GM12892 (cell line): ENCODE measurements at regions not wholly inside any gene's neighbourhood (a gene's known extent, or its start where the extent isn't known, plus 50 kb on each side); places are given as distances from the start of the nearest gene placed in this dataset.
"Not testable (repeated sequence)": the region's sequence is repeated elsewhere in the genome, so short reads cannot be mapped to it uniquely, and the experiment has no call there.

Experiments used
- DNase-seq: peaks from one replicate; pipeline ENCODE4 v3.0.0; 2011; ENCODE audit not compliant: insufficient read length
- FAIRE-seq: peaks from 2 replicates; lab custom pipeline; 2011; peaks lifted over from hg19 to GRCh38; lab: Jason Lieb, UNC
- POLR2A ChIP-seq: IDR thresholded peaks from 2 replicates; pipeline ENCODE4 v1.6.1; 2011; ENCODE audit warnings: low read depth, low read length, control low read depth
- POLR2AphosphoS5 ChIP-seq: IDR thresholded peaks from 2 replicates; pipeline ENCODE4 v1.6.1; 2011; ENCODE audit warnings: low read depth, low read length, control low read depth
- TAF1 ChIP-seq: IDR thresholded peaks from 2 replicates; pipeline ENCODE4 v1.6.1; 2011; ENCODE audit warnings: low read depth, mild to moderate bottlenecking, control low read depth, low read length, borderline replicate concordance

DNA sequence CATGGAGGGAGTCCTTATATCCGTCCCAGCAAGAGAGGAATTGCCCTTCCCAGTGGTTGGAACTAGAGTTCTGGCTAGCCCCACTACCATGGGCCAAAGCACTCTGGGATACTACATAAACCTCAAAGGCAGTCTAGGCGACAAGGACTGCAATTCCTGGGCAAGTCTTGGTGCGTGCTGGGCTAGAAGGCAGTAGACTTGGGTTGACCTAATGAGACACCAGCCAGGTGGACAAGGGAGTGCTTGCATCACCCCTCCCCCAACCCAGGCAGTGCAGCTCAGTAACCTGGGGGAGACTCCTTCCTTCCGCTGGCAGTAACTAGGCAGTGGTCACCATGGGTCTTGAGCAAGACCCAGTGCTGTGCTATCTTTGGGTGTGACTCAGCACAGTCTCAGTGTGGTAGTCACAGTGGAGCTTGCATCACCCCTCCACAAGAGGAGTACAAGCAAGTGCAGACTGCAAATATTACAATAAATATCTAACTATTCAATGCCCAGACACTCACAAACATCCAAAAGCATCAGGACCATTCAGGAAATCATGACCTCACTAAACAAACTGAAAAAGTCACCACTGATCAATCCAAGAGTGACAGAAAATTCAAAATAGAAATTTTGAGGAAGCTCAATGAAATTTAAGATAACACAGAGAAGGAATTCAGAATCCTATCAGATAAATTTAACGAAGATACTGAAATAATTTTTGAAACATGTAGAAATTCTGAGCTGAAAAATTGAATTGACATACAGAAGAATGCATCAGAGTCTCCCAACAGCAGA is 84.7 kb upstream of the LYPLAL1 start:
- no peak for TF ChIP-seq TAF1
- no peak for TF ChIP-seq POLR2A
- TF ChIP-seq POLR2AphosphoS5, result no peak
- DNase-seq (no peak), FAIRE-seq (peak; percentile 89)

GRCh38 chr1:219090607-219091006 is 83.1 kb upstream of the LYPLAL1 start:
- FAIRE-seq, result no peak

DNA sequence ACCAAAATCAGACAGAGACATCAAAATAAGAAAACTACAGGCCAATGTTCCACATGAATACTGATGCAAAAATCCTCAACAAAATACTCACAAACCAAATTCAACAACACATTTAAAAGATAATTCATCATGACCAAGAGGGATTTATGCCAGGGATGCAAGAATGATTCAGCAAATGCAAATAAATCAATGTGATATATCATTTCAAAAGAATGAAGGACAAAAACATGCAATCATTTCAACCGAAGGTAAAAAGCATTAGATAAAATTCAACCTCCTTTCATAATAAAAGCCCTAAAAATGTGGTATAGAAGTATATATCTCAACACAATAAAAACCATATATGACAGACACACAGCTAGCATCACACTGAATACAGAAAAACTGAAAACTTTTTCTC is 81.5 kb upstream of the LYPLAL1 start:
- no peak for DNase-seq
- FAIRE-seq, result peak; percentile 17
- TF ChIP-seq POLR2A, result no peak
- no peak for TF ChIP-seq TAF1
- TF ChIP-seq POLR2AphosphoS5, result no peak

More at GRCh38 chr1:219090607-219091006, 83.1 kb upstream of the LYPLAL1 start:
- TF ChIP-seq POLR2AphosphoS5 (no peak), POLR2A (no peak), TAF1 (no peak)
- no peak for DNase-seq

GRCh38 chr1:219099307-219099706 is 74.4 kb upstream of the LYPLAL1 start:
- TF ChIP-seq POLR2A, result no peak
- TF ChIP-seq POLR2AphosphoS5, result no peak
- no peak for TF ChIP-seq TAF1
- no peak for DNase-seq
- peak; percentile 36 for FAIRE-seq

DNA sequence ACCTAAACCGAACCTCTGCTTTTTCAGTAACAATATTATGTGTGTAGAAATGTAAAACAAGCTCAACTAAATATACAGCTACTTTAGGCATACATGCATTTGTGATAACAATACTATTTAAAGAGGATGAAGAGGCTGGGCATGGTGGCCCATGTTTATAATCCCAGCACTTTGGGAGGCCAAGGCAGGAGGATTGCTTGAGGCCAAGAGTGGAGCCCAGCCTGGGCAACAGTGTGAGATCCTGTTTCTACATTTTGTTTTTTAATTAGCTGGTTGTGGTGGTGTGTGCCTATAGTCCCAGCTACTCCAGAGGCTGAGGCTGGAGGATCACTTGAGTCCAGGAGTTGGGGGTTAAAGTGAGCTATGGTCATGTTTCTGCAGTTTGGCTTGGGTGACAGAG is 73.6 kb upstream of the LYPLAL1 start:
- no peak for FAIRE-seq
- DNase-seq, result no peak
- TF ChIP-seq POLR2AphosphoS5 (no peak), POLR2A (no peak), TAF1 (no peak)

DNA sequence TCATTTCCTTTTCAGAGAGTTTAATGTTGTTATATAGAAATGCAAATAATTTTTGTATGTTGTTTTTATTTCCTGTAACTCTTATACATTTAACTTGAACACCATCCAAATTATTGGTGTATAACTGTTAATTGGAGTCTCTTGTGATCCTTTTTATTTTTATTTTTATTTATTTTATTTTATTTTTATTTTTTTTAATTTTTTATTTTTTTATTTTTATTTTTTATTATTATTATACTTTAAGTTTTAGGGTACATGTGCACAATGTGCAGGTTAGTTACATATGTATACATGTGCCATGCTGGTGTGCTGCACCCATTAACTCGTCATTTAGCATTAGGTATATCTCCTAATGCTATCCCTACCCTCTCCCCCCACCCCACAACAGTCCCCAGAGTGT is 71.2 kb upstream of the LYPLAL1 start:
- not testable (repeated sequence) for FAIRE-seq, DNase-seq

DNA sequence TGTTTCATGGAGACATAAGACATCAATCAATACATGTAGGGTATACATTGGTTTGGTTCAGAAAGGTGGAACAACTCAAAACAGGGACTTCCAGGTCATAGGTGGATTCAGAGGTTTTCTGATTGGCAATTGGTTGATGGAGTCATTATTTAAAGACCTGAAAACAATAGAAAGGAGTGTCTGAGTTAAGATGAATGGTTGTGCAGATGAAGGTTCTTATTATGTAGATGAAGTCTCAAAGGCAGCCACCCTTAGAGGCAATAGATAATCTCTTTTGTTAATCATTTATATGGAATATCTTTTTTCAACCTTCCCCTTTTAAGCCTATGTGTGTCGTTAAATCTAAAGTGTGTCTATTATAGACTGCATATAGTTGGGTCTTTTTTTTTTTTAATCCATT is 67.8 kb upstream of the LYPLAL1 start:
- DNase-seq (no peak), FAIRE-seq (no peak)
- TF ChIP-seq POLR2A, result no peak
- no peak for TF ChIP-seq POLR2AphosphoS5
- TF ChIP-seq TAF1, result no peak

GRCh38 chr1:219109424-219110018 is 64.2 kb upstream of the LYPLAL1 start:
- TF ChIP-seq POLR2AphosphoS5 (no peak), TAF1 (no peak), POLR2A (no peak)
- DNase-seq (no peak), FAIRE-seq (no peak)

DNA sequence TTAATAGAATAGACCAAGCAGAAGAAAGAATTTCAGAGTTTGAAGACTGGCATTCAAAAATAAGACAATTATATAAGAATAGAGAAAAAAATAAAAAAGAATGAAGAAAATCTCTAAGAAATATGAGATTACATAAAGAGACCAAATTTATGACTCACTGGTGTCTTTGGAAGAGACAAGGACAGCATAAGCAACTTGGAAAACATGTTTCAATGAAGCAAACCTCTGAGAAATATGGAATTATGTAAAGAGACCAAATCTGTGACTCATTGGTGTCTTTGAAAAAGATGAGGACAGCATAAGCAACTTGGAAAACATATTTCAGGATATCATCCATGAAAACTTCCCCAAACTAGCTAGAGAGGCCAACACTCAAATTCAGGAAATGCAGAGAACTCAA is 60.4 kb upstream of the LYPLAL1 start:
- FAIRE-seq (no peak), DNase-seq (no peak)
- TF ChIP-seq TAF1 (no peak), POLR2A (no peak), POLR2AphosphoS5 (no peak)

DNA sequence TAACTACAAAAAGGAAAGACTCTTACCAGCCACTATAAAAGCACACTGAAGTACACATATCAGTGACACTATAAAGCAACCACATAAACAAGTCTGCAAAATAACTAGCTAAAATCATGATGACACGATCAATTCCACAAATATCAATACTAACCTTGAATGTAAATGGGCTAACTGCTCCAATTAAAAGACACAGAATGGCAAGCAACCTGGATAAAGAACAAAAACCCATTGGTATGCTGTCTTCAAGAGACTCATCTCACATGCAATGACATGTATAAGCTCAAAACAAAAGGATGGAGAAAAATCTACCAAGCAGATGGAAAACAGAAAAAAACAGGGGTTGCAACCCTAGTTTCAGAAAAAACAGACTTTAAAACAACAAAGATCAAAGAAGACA is 59.7 kb upstream of the LYPLAL1 start:
- FAIRE-seq, result no peak
- DNase-seq, result no peak
- no peak for TF ChIP-seq POLR2A
- no peak for TF ChIP-seq POLR2AphosphoS5

DNA sequence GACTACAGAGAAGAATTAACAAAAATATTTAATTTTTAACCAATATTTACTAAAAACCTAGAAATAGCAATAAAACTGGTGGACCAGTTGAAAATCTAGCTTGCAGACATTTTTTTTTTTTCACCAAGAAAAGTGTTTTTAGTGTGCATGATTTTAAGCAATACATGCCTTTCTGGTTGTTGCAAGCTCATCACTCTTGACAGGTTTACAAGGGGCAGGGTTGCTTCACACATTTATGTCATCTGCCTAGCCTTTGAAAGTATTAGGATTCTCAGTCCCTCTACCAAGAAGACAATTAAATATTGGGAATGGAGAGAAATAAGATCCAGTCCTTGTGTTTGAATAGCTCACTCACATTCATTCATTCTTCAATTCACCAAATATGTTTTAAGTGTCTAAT is 53.8 kb upstream of the LYPLAL1 start:
- DNase-seq (no peak), FAIRE-seq (no peak)
- no peak for TF ChIP-seq POLR2AphosphoS5
- no peak for TF ChIP-seq TAF1
- TF ChIP-seq POLR2A, result no peak

DNA sequence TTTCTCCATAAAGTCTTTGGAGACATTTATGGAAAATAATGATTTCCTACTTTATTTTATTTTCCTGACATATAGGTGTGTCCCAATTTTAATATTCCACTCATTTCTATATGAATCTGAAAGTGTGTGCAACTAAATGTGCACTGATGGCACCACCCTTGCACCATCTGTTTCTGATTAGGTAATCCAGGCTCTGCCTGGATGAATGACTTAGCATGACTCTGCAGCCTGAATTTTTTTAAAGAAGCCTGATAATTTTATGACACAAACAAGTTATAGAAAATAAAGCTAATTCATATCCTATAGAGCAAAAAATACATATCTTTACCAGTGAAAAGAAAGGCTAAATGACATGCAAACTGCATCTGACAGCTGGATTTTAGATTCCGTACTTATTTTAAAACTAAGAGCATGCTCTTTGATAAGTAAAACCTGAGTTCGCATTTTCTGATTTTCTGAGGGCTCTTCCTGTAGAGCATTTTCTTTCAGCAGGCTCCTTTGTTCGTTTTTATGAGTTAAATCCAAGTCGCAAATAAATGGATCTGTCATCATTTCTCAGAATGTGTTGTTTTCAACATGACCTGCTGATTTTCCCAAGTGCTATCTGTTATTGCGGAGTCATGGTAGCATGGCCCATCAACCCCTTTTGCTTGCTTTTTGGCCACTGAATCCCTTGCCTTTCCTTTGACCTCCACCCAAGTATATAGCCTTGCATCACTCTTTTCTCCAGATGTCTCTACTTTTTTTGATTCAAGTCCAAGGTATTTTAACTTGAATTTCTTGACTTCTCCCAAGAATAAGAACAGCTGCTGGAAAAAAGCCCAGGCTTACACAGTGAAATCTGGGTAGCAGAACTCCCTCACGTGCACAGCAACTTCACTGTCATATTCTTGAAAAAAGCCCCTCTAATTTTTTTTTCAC is 52.8 kb upstream of the LYPLAL1 start:
- DNase-seq (no peak), FAIRE-seq (no peak)
- no peak for TF ChIP-seq POLR2A
- TF ChIP-seq POLR2AphosphoS5, result no peak
- no peak for TF ChIP-seq TAF1
